Tibial nerve (tissue), 4 donors: ENCODE measurements at regions not wholly inside any gene's neighbourhood (a gene's known extent, or its start where the extent isn't known, plus 50 kb on each side); places are given as distances from the start of the nearest gene placed in this dataset.

Experiments used
- DNase-seq, 2 donors: peaks; one replicate each; pipeline ENCODE4 v3.0.0-alpha.2; 2019; ENCODE audit warnings: low spot score in 2 of 2
- H3K27ac ChIP-seq, 4 donors: fragments of 200-600 bp; sonication (generic) in 3 of 4; one replicate each; pipeline ENCODE4 v1.5.1; 2017 to 2019; ENCODE audit warnings: mild to moderate bottlenecking in 1 of 4
- H3K27me3 ChIP-seq, 2 donors: fragments of 200-600 bp; sonication (generic) in 1 of 2; one replicate each; pipeline versions ENCODE4 v1.5.1 to v1.6.0; 2017 to 2019
- H3K36me3 ChIP-seq, 3 donors: fragments of 200-600 bp; sonication (generic); one replicate each; pipeline ENCODE4 v1.5.1; 2018 to 2019
- H3K4me1 ChIP-seq, 4 donors: fragments of 200-600 bp; sonication (generic) in 3 of 4; one replicate each; pipeline ENCODE4 v1.5.1; 2017 to 2019
- H3K4me3 ChIP-seq, 4 donors: fragments of 200-600 bp; sonication (generic) in 3 of 4; one replicate each; pipeline ENCODE4 v1.5.1; 2017 to 2019; ENCODE audit warnings: mild to moderate bottlenecking in 1 of 4, moderate library complexity in 1 of 4
- H3K9me3 ChIP-seq, 4 donors: fragments of 200-600 bp; sonication (generic) in 3 of 4; one replicate each; pipeline ENCODE4 v1.5.1; 2017 to 2019
- CTCF ChIP-seq, 5 experiments: fragments of 200-600 bp in 3 of 5; fragments of 450-650 bp in 2 of 5; sonication (generic) in 3 of 5; IDR thresholded peaks; one replicate each; pipeline ENCODE4 v1.5.1; 2016 to 2019; ENCODE audit warnings: antibody characterized with exemption in 5 of 5, mild to moderate bottlenecking in 3 of 5, moderate library complexity in 2 of 5
- EP300 ChIP-seq, 2 donors: sonication (generic); formaldehyde crosslinking; IDR thresholded peaks; one replicate each; pipeline ENCODE4 v1.6.1; 2017; ENCODE audit warnings: antibody characterized with exemption in 2 of 2, mild to moderate bottlenecking in 1 of 2
- POLR2A ChIP-seq, 2 donors: fragments of 450-650 bp; IDR thresholded peaks; one replicate each; pipeline ENCODE4 v1.6.1; 2017; ENCODE audit warnings: antibody characterized with exemption in 2 of 2, mild to moderate bottlenecking in 2 of 2, moderate library complexity in 2 of 2
- WGBS, 2 donors: methylation state at CpG; one replicate each; pipeline ENCODE4 v1.1.5; 2018; 5-methylcytosine and 5-hydroxymethylcytosine counted together

- 78 to 91% methylated on average over 2 of the region's 2 CpGs for WGBS, 2 donors
Observed at GRCh38 chr1:94708299-94708685, 111.9 kb upstream of the SLC44A3 start.

GRCh38 chr1:94707321-94708298, 112.5 kb upstream of the SLC44A3 start:
- Histone ChIP-seq H3K4me3 (no peak overlapping the region), H3K27me3 (no peaks in the 10 kb centered on the region), H3K9me3 (no peaks in the 10 kb centered on the region), H3K4me1 (peaks cover 0 to 46% (median 0%) of the 10 kb centered on the region in 4 donors), H3K27ac (peak overlapping the region in 3 of 4 donors; percentile 2 to 53 (median 21)), H3K36me3 (no peaks in the 10 kb centered on the region)
- 49% methylated on average over 13 of the region's 13 CpGs for WGBS, 2 donors
- no peak for DNase-seq
- TF ChIP-seq CTCF (IDR thresholded peaks at IDR 0.05) = no peak
- peak in 1 of 2 donors; percentile 47 for TF ChIP-seq EP300 (IDR thresholded peaks at IDR 0.05)
- no peak for TF ChIP-seq POLR2A (IDR thresholded peaks at IDR 0.05)

More at GRCh38 chr1:94708299-94708685, 111.9 kb upstream of the SLC44A3 start:
- no peaks in the 10 kb centered on the region for H3K36me3 ChIP-seq
- no peak overlapping the region for H3K4me3 ChIP-seq
- TF ChIP-seq POLR2A (IDR thresholded peaks at IDR 0.05) (no peak), EP300 (IDR thresholded peaks at IDR 0.05) (no peak), CTCF (IDR thresholded peaks at IDR 0.05) (no peak)
- DNase-seq = no peak
- H3K27me3 ChIP-seq = no peaks in the 10 kb centered on the region
- peaks cover 0 to 43% (median 0%) of the 10 kb centered on the region in 4 donors for H3K4me1 ChIP-seq
- H3K27ac ChIP-seq = peak overlapping the region in 2 of 4 donors; percentile 18 to 66
- H3K9me3 ChIP-seq = no peaks in the 10 kb centered on the region

- no peaks in the 10 kb centered on the region for H3K27me3 ChIP-seq
- 22 to 70% methylated on average over 1 of the region's 1 CpG for WGBS, 2 donors
- peak; percentile 67 to 77 for DNase-seq
- H3K4me1 ChIP-seq = peaks cover 0 to 58% (median 0%) of the 10 kb centered on the region in 4 donors
- H3K9me3 ChIP-seq = no peaks in the 10 kb centered on the region
- peak overlapping the region; percentile 51 to 87 (median 76) for H3K27ac ChIP-seq
- H3K4me3 ChIP-seq = no peak overlapping the region
- no peaks in the 10 kb centered on the region for H3K36me3 ChIP-seq
- TF ChIP-seq CTCF (IDR thresholded peaks at IDR 0.05) (no peak), EP300 (IDR thresholded peaks at IDR 0.05) (peak; percentile 49 to 96), POLR2A (IDR thresholded peaks at IDR 0.05) (no peak)
Observed at GRCh38 chr1:94702442-94702815, 117.7 kb upstream of the SLC44A3 start.

DNA sequence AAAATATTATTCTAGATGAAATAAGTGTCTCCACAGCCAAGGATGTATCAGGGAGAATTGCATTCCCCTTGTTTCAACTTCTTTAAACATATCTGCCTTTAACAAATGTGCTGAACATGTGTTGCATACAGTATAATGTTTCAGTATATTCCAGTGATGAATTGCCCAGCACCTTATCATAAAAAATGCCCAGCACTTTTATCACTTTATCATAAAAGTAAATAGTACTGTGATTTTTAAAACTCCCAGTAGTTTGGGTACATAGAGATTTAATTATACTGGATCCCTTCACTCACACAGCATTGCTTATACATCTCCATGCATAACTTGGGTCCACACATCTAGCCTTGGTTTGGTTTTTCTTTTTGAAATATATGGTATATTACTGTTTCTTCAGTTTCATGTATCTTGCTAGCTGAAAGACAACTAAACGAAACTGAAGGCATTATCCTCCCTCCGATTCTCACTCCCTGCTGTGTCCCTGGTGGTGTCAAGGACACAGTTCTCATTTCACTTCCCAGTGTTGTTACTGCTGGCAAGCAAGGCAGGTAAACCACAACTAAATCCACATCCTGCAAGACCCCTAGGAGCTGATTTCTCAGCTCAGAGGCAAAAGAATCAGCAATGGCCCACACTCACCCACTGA, 118.2 kb upstream of the SLC44A3 start:
- Histone ChIP-seq H3K27ac (peak overlapping the region; percentile 51 to 87 (median 76)), H3K27me3 (no peaks in the 10 kb centered on the region), H3K36me3 (no peaks in the 10 kb centered on the region), H3K4me3 (no peak overlapping the region), H3K4me1 (peaks cover 0 to 52% (median 0%) of the 10 kb centered on the region in 4 donors), H3K9me3 (no peaks in the 10 kb centered on the region)
- no peak for TF ChIP-seq EP300 (IDR thresholded peaks at IDR 0.05)
- TF ChIP-seq CTCF (IDR thresholded peaks at IDR 0.05) = no peak
- no peak for TF ChIP-seq POLR2A (IDR thresholded peaks at IDR 0.05)
- WGBS, 2 donors = 58 to 74% methylated on average over 2 of the region's 2 CpGs
- no peak for DNase-seq
